GM12872 (cell line): ENCODE measurements at regions not wholly inside any gene's neighbourhood (a gene's known extent, or its start where the extent isn't known, plus 50 kb on each side); places are given as distances from the start of the nearest gene placed in this dataset.
A peak's percentile ranks its signal among the peaks of the same experiment; 100 is the strongest.

Experiments
- TF ChIP-seq, protein P1 (sequence below): IDR thresholded peaks from 3 replicates; pipeline ENCODE4 v1.5.1; 2011; ENCODE audit warnings: low read depth, mild to moderate bottlenecking, low read length, moderate library complexity; ENCODE audit not compliant: insufficient read depth

GRCh38 chr4:162839814-162840213, 326.9 kb downstream of the NAF1 start:
- TF ChIP-seq, protein P1, sequence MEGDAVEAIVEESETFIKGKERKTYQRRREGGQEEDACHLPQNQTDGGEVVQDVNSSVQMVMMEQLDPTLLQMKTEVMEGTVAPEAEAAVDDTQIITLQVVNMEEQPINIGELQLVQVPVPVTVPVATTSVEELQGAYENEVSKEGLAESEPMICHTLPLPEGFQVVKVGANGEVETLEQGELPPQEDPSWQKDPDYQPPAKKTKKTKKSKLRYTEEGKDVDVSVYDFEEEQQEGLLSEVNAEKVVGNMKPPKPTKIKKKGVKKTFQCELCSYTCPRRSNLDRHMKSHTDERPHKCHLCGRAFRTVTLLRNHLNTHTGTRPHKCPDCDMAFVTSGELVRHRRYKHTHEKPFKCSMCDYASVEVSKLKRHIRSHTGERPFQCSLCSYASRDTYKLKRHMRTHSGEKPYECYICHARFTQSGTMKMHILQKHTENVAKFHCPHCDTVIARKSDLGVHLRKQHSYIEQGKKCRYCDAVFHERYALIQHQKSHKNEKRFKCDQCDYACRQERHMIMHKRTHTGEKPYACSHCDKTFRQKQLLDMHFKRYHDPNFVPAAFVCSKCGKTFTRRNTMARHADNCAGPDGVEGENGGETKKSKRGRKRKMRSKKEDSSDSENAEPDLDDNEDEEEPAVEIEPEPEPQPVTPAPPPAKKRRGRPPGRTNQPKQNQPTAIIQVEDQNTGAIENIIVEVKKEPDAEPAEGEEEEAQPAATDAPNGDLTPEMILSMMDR: 0 out of 3 replicates have a peak, but pooled peaks have one; percentile 30

DNA sequence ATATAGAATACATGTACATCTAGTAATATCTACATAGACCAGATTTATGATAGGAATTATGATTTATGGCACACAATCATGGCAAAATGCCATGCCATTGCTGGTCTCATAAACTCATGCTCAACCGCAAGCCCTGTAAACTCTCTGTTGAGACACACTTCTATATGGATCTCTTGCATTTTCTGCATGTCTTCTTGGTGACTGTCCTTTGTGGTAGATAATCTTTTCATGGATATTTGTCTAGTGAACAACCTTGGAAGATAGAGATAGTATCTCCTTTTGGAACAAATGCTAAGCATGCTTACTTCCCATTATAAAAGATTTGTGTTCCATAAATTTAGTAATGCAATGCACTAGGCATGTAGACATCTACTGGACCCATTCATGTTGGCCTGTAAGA, 328.0 kb downstream of the NAF1 start:
- TF ChIP-seq, protein P1: no peak

DNA sequence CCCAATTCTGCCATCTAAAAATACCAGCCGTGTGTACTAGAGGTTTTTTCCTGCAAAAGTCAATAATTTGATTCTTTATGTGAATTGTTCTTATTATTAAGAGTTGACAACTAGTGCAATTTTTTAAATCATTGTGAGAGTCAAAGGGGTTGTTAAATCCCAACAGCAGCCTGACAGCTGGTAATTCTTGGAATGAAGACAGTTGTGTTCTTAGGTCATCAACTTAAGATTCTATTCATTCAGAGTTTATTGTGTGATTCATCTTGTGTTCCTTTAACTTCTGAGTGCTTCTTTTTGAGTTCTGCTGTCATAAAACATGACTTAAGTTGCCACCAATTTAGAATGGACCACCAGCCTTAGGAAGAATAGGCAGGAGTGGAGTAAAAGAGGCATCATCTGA, 329.0 kb downstream of the NAF1 start:
- TF ChIP-seq, protein P1: no peak

GRCh38 chr4:162837241-162837640, 329.4 kb downstream of the NAF1 start:
- TF ChIP-seq, protein P1: no peak

DNA sequence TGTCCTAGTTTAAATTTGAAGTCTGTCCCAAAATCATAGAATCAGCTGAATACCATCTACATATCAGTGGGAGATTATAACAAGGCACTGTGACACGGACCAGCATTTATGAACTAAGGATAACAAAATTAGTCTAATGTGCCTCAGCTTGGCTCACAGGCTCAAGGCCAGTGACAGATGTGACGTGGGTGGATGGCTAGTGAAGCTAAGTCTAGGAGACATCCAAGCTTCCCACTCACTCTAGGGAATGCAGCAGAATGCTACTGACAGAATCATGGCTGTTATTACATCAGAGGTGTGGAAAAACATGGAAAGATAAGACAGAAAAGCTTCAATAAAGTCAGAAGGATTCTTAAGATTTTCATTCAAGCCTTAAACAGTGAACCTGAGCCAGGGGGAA, 329.9 kb downstream of the NAF1 start:
- TF ChIP-seq, protein P1: no peak

- TF ChIP-seq, protein P1: no peak
Observed at GRCh38 chr4:162830899-162831298, 335.8 kb downstream of the NAF1 start.

- TF ChIP-seq, protein P1: no peak
Observed at GRCh38 chr4:162804351-162804924, 362.3 kb downstream of the NAF1 start.

DNA sequence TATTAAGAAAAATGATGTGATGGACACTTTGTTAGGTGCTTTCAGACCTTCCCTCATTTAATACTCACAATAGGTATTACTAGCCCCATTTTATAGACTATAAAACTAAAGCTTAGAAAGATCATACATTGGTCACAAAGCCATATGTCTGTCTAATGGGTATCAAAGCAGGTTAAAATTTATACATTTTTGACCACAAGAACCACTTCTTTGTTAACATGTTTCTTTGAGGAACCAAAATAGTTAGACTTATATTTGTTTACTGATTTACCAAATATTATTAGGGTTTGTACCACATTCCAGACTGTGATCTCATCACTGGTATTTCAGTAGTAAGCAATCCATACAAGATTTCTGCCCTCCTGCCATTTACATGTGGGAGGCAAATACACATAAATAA, 363.3 kb downstream of the NAF1 start:
- TF ChIP-seq, protein P1: no peak
